ENCODE measurements at regions not wholly inside any gene's neighbourhood (a gene's known extent, or its start where the extent isn't known, plus 50 kb on each side); places are given as distances from the start of the nearest gene placed in this dataset.

DNA sequence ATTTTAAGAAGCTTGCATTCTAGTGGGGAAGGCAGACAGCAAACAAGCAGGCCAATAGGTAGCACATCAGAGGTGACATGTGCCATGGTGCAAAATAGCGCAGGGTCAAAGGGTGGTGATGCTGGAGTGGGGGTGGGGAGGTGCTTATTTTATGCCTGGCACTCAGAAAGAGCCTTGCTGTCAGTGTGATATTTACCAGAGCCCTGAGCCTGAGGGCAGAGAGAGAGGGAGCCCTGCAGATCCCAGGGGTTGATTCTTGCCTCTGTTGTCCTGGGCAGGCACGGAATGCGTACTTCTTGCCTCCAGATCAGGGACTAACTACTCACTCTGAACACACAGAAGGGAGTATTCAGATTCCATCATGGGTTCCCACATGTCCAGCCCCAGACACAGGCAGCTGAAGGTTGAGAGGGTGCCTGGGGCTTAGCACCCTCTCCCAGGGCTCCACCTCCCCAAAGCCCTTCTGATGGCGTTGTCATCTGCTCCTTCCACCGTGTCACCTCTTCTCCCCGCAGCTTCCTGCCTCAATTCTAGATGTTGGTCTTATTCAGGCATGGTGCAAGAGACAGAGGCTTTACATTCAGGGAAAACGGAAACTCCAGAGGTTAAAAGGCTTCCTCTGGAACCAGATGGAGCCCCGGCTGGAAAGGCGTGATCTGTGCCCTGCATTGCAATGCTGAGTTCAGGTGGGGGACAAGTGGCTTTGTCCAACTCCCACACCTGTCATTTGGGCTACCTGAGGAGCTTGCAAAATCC, 252.3 kb downstream of the HAUS1 start:
- RAD21 ChIA-PET (ENCODE audit: low non-redundant PET in 1 of 2, low total read pairs in 2 of 2, uncharacterized antibody in 2 of 2, unreplicated experiment in 2 of 2), result no interaction called here
- BruUV-seq (replicated peaks), result no TSS peak
- POLR2A ChIA-PET, result no interaction called here

More for the DNA sequence above, 252.3 kb downstream of the HAUS1 start:
- TF ChIP-seq YY1 (IDR thresholded peaks at IDR 0.05; ENCODE audit: extremely low read depth, insufficient replicate concordance, low read depth, low read length), result no peak
- no peak for TF ChIP-seq SP1 (IDR thresholded peaks at IDR 0.05; ENCODE audit: low read depth)
- TF ChIP-seq, protein P1, sequence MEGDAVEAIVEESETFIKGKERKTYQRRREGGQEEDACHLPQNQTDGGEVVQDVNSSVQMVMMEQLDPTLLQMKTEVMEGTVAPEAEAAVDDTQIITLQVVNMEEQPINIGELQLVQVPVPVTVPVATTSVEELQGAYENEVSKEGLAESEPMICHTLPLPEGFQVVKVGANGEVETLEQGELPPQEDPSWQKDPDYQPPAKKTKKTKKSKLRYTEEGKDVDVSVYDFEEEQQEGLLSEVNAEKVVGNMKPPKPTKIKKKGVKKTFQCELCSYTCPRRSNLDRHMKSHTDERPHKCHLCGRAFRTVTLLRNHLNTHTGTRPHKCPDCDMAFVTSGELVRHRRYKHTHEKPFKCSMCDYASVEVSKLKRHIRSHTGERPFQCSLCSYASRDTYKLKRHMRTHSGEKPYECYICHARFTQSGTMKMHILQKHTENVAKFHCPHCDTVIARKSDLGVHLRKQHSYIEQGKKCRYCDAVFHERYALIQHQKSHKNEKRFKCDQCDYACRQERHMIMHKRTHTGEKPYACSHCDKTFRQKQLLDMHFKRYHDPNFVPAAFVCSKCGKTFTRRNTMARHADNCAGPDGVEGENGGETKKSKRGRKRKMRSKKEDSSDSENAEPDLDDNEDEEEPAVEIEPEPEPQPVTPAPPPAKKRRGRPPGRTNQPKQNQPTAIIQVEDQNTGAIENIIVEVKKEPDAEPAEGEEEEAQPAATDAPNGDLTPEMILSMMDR (IDR thresholded peaks at IDR 0.05 in 2 of 3, conservative IDR thresholded peaks at IDR 0.05 in 1 of 3; ENCODE audit: borderline replicate concordance in 1 of 3, insufficient read depth in 1 of 3, low read depth in 2 of 3, low read length in 2 of 3), result no peak
- no peak for TF ChIP-seq CBX3 (IDR thresholded peaks at IDR 0.05; ENCODE audit: low read depth)
- TF ChIP-seq POLR2AphosphoS5 (IDR thresholded peaks at IDR 0.05; ENCODE audit: low read depth, low read length), result no peak
- TF ChIP-seq EGR1 (IDR thresholded peaks at IDR 0.05; ENCODE audit: low read depth), result no peak
- TF ChIP-seq, protein P2, sequence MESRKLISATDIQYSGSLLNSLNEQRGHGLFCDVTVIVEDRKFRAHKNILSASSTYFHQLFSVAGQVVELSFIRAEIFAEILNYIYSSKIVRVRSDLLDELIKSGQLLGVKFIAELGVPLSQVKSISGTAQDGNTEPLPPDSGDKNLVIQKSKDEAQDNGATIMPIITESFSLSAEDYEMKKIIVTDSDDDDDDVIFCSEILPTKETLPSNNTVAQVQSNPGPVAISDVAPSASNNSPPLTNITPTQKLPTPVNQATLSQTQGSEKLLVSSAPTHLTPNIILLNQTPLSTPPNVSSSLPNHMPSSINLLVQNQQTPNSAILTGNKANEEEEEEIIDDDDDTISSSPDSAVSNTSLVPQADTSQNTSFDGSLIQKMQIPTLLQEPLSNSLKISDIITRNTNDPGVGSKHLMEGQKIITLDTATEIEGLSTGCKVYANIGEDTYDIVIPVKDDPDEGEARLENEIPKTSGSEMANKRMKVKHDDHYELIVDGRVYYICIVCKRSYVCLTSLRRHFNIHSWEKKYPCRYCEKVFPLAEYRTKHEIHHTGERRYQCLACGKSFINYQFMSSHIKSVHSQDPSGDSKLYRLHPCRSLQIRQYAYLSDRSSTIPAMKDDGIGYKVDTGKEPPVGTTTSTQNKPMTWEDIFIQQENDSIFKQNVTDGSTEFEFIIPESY (IDR thresholded peaks at IDR 0.05; ENCODE audit: extremely low read depth, insufficient replicate concordance, low read length), result no peak
- no peak for TF ChIP-seq RAD21 (IDR thresholded peaks at IDR 0.05; ENCODE audit: low read depth)
- TF ChIP-seq ZFX (IDR thresholded peaks at IDR 0.05), result no peak
- no peak for TF ChIP-seq ELF1 (IDR thresholded peaks at IDR 0.05; ENCODE audit: borderline replicate concordance, low read depth)
- TF ChIP-seq REST (IDR thresholded peaks at IDR 0.05; ENCODE audit: low read depth), result no peak
- no peak for TF ChIP-seq TCF7L2 (IDR thresholded peaks at IDR 0.05; ENCODE audit: borderline replicate concordance, extremely low read depth, insufficient read depth, insufficient read length)
- TF ChIP-seq SIN3A (IDR thresholded peaks at IDR 0.05; ENCODE audit: low read depth), result no peak
- Histone ChIP-seq H2AFZ (ENCODE audit: low read depth, low read length, poor library complexity, severe bottlenecking) (no peak overlapping the region), H3K4me1 (ENCODE audit: control insufficient read depth in 1 of 2, insufficient read depth in 2 of 2, low read length in 2 of 2) (no peaks in the 10 kb centered on the region), H3K9me2 (ENCODE audit: insufficient read depth) (no peaks in the 10 kb centered on the region), H3K36me3 (ENCODE audit: control insufficient read depth in 1 of 2, insufficient read depth in 2 of 2, low read length in 2 of 2) (no peaks in the 10 kb centered on the region), H3K9ac (ENCODE audit: low read length) (no peak overlapping the region), H3K27me3 (ENCODE audit: insufficient read depth, low read length) (no peaks in the 10 kb centered on the region), H3K4me3 (replicated peaks in 1 of 2; ENCODE audit: low read depth in 1 of 2, low read length in 2 of 2) (no peak overlapping the region), H3K4me2 (ENCODE audit: low read length) (no peak overlapping the region), H3K79me2 (ENCODE audit: insufficient read depth, low read length) (no peaks in the 10 kb centered on the region), H3K27ac (ENCODE audit: low read depth, low read length) (no peak overlapping the region), H4K20me1 (ENCODE audit: insufficient read depth) (no peaks in the 10 kb centered on the region), H3K9me3 (ENCODE audit: control insufficient read depth in 1 of 2, insufficient read depth in 1 of 2, low read depth in 1 of 2, low read length in 2 of 2) (no peaks in the 10 kb centered on the region)
- CTCF ChIA-PET, result no interaction called here
- intact Hi-C loops (cut with micrococcal nuclease), result no loop called here
- no peak for ATAC-seq
- no peak for DNase-seq (ENCODE audit: low read depth, low spot score)

All from HCT116 (cell line).